ENCODE measurements at regions not wholly inside any gene's neighbourhood (a gene's known extent, or its start where the extent isn't known, plus 50 kb on each side); places are given as distances from the start of the nearest gene placed in this dataset.

GRCh38 chr1:228980232-228980937 is 245.1 kb downstream of the RHOU start:
- in situ Hi-C loops (cut with HindIII; ENCODE audit: low pct_unique_long_range_greater_than_20kb, low sequenced_read_pairs) (no loop called here), intact Hi-C loops (cut with micrococcal nuclease; ENCODE audit: unreplicated experiment) (no loop called here)
- no peaks in the 10 kb centered on the region for H3K9me3 ChIP-seq (ENCODE audit: control insufficient read depth, insufficient read depth, low read depth, low read length)
- BruUV-seq (replicated peaks): no TSS peak
- DNase-seq (ENCODE audit: low read depth, low spot score): no peak
- CTCF ChIA-PET: no interaction called here
- H3K27me3 ChIP-seq (ENCODE audit: control insufficient read depth, insufficient read depth, low read length): no peaks in the 10 kb centered on the region
- no peaks in the 10 kb centered on the region for H3K4me1 ChIP-seq (ENCODE audit: control insufficient read depth, insufficient read depth, low read length)
- TF ChIP-seq TCF7L2 (IDR thresholded peaks at IDR 0.05; ENCODE audit: low read depth, low read length) (no peak), SIN3A (IDR thresholded peaks at IDR 0.05; ENCODE audit: borderline replicate concordance, insufficient read depth, low read depth, low read length) (no peak), CTCF (IDR thresholded peaks at IDR 0.05) (no peak), POLR2AphosphoS5 (IDR thresholded peaks at IDR 0.05; ENCODE audit: low read depth, low read length) (no peak)
- TF ChIP-seq, protein P1, sequence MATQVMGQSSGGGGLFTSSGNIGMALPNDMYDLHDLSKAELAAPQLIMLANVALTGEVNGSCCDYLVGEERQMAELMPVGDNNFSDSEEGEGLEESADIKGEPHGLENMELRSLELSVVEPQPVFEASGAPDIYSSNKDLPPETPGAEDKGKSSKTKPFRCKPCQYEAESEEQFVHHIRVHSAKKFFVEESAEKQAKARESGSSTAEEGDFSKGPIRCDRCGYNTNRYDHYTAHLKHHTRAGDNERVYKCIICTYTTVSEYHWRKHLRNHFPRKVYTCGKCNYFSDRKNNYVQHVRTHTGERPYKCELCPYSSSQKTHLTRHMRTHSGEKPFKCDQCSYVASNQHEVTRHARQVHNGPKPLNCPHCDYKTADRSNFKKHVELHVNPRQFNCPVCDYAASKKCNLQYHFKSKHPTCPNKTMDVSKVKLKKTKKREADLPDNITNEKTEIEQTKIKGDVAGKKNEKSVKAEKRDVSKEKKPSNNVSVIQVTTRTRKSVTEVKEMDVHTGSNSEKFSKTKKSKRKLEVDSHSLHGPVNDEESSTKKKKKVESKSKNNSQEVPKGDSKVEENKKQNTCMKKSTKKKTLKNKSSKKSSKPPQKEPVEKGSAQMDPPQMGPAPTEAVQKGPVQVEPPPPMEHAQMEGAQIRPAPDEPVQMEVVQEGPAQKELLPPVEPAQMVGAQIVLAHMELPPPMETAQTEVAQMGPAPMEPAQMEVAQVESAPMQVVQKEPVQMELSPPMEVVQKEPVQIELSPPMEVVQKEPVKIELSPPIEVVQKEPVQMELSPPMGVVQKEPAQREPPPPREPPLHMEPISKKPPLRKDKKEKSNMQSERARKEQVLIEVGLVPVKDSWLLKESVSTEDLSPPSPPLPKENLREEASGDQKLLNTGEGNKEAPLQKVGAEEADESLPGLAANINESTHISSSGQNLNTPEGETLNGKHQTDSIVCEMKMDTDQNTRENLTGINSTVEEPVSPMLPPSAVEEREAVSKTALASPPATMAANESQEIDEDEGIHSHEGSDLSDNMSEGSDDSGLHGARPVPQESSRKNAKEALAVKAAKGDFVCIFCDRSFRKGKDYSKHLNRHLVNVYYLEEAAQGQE (IDR thresholded peaks at IDR 0.05; ENCODE audit: insufficient read depth in 1 of 2, low read depth in 2 of 2, low read length in 1 of 2): no peak
- POLR2A ChIA-PET: no interaction called here
- no peak for ATAC-seq
- no peak overlapping the region for H3K4me3 ChIP-seq (ENCODE audit: low read depth in 2 of 2, low read length in 2 of 2)
- no peak overlapping the region for H3K27ac ChIP-seq (ENCODE audit: low read length)
- no peaks in the 10 kb centered on the region for H3K36me3 ChIP-seq (ENCODE audit: control insufficient read depth, insufficient read depth, low read length)

DNA sequence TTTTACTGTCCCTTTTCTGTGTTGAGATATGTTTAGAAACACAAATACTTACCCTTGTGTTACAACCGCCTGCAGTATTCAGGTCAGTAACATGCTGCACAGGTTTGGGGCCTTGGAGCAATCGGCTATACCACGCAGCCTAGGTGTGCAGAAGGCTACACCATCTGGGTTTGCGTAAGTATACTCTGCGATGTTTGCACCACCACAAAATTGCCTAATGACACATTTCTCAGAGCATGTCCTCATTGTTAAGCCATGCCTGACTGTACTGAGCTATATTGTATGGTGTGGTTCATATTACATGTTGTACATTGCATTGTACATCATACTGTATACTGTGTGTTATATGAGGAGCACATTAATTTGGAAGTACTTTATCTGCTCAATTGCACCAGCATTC is 247.4 kb downstream of the RHOU start:
- ChIA-PET POLR2A (no interaction called here), CTCF (no interaction called here)
- Histone ChIP-seq H3K4me1 (ENCODE audit: control insufficient read depth, insufficient read depth, low read length) (no peaks in the 10 kb centered on the region), H3K27me3 (ENCODE audit: control insufficient read depth, insufficient read depth, low read length) (no peaks in the 10 kb centered on the region), H3K27ac (ENCODE audit: low read length) (no peak overlapping the region), H3K4me3 (ENCODE audit: low read depth in 2 of 2, low read length in 2 of 2) (no peak overlapping the region), H3K9me3 (ENCODE audit: control insufficient read depth, insufficient read depth, low read depth, low read length) (no peaks in the 10 kb centered on the region), H3K36me3 (ENCODE audit: control insufficient read depth, insufficient read depth, low read length) (no peaks in the 10 kb centered on the region)
- BruUV-seq (replicated peaks): no TSS peak
- in situ Hi-C loops (cut with HindIII; ENCODE audit: low pct_unique_long_range_greater_than_20kb, low sequenced_read_pairs) (no loop called here), intact Hi-C loops (cut with micrococcal nuclease; ENCODE audit: unreplicated experiment) (no loop called here)
- DNase-seq (ENCODE audit: low read depth, low spot score): no peak
- no peak for ATAC-seq
- TF ChIP-seq POLR2AphosphoS5 (IDR thresholded peaks at IDR 0.05; ENCODE audit: low read depth, low read length) (no peak), SIN3A (IDR thresholded peaks at IDR 0.05; ENCODE audit: borderline replicate concordance, insufficient read depth, low read depth, low read length) (no peak), TCF7L2 (IDR thresholded peaks at IDR 0.05; ENCODE audit: low read depth, low read length) (no peak), CTCF (IDR thresholded peaks at IDR 0.05) (no peak)
- TF ChIP-seq, protein P1 (IDR thresholded peaks at IDR 0.05; ENCODE audit: insufficient read depth in 1 of 2, low read depth in 2 of 2, low read length in 1 of 2): no peak

Measured in Panc1 (cell line).